HepG2 (cell line): ENCODE measurements at regions not wholly inside any gene's neighbourhood (a gene's known extent, or its start where the extent isn't known, plus 50 kb on each side); places are given as distances from the start of the nearest gene placed in this dataset.

Experiments used
- ATAC-seq: fragments of 200-7000 bp; cut with Tn5 transposase; 3 replicates; pipeline ENCODE4 v1.9.1; 2020; ENCODE audit warnings: mild to moderate bottlenecking, moderate library complexity
- BruUV-seq: library from RNA; stranded (reverse); fragments of 400-500 nt; replicated peaks from 2 replicates; lab custom pipeline; 2021; lab: Mats Ljungman, UMichigan
- CTCF ChIA-PET: fragments of 300-600 bp; formaldehyde crosslinking; extraction: SDS; loops from one replicate; lab custom pipeline; 2021; ENCODE audit warnings: low total read pairs, inconsistent platforms, low intra/inter-chr PET ratio; lab: Yijun Ruan, JAX
- POLR2A ChIA-PET: fragments of 350-600 bp; sonication (Branson Sonifier 250); formaldehyde crosslinking; loops from one replicate; lab custom pipeline; 2020; ENCODE audit warnings: antibody characterized with exemption, inconsistent platforms; lab: Yijun Ruan, JAX
- DNase-seq: peaks from one replicate; pipeline ENCODE4 v3.0.0-alpha.2; 2015; ENCODE audit warnings: low spot score
- FAIRE-seq: peaks from 3 replicates; lab custom pipeline; 2011; peaks lifted over from hg19 to GRCh38; lab: Jason Lieb, UNC
- H2AFZ ChIP-seq: one replicate; pipeline ENCODE4 v1.6.1; 2011; ENCODE audit warnings: low read length, inconsistent platforms
- H3K27ac ChIP-seq: fragments of 300-600 bp; 3 replicates; pipeline ENCODE4 v1.8.0; 2011; ENCODE audit warnings: mixed run types, mild to moderate bottlenecking, mixed read lengths, low read length, inconsistent platforms; ENCODE audit not compliant: insufficient read depth; ENCODE audit errors: extremely low read length
- H3K27me3 ChIP-seq, 2 experiments: fragments of 200-600 bp in 1 of 2; 2 replicates in 1 of 2; 3 replicates in 1 of 2; pipeline versions ENCODE4 v1.6.0 to v1.8.0; 2011; ENCODE audit warnings: low read length in 2 of 2, mild to moderate bottlenecking in 2 of 2, moderate library complexity in 2 of 2, inconsistent platforms in 1 of 2; ENCODE audit not compliant: insufficient read depth in 2 of 2, control insufficient read depth in 1 of 2
- H3K36me3 ChIP-seq, 2 experiments: fragments of 200-600 bp in 1 of 2; replicated peaks in 1 of 2; 2 replicates in 1 of 2; 3 replicates in 1 of 2; pipeline versions ENCODE4 v1.5.1 to v1.8.0; 2011; ENCODE audit warnings: low read length in 2 of 2, inconsistent platforms in 1 of 2; ENCODE audit not compliant: insufficient read depth in 2 of 2, control insufficient read depth in 1 of 2
- H3K4me1 ChIP-seq: 2 replicates; pipeline ENCODE4 v1.5.1; 2012; ENCODE audit warnings: low read length, inconsistent platforms; ENCODE audit not compliant: insufficient read depth
- H3K4me2 ChIP-seq: 2 replicates; pipeline ENCODE4 v1.6.0; 2011; ENCODE audit warnings: low read depth, low read length, inconsistent platforms
- H3K4me3 ChIP-seq, 3 experiments: fragments of 200-600 bp in 1 of 3; sonication (generic), shearing (Covaris generic) in 1 of 3; replicated peaks in 1 of 3; 2 replicates each; pipeline ENCODE4 v1.5.1; 2011 to 2016; ENCODE audit warnings: low read length in 3 of 3, inconsistent platforms in 2 of 3, low read depth in 2 of 3, mild to moderate bottlenecking in 2 of 3, control low read depth in 1 of 3, mixed read lengths in 1 of 3; ENCODE audit not compliant: insufficient read depth in 1 of 3
- H3K79me2 ChIP-seq: one replicate; pipeline ENCODE4 v1.6.1; 2011; ENCODE audit warnings: low read length, inconsistent platforms; ENCODE audit not compliant: insufficient read depth
- H3K9ac ChIP-seq: 2 replicates; pipeline ENCODE4 v1.6.0; 2011; ENCODE audit warnings: mild to moderate bottlenecking, low read depth, low read length, inconsistent platforms; ENCODE audit not compliant: insufficient read depth
- H3K9me3 ChIP-seq: 2 replicates; pipeline ENCODE4 v1.5.1; 2012; ENCODE audit warnings: mild to moderate bottlenecking, low read length
- H4K20me1 ChIP-seq: 2 replicates; pipeline ENCODE4 v1.6.0; 2011; ENCODE audit warnings: inconsistent platforms, mild to moderate bottlenecking, low read length, moderate library complexity; ENCODE audit not compliant: insufficient read depth
- ATF4 ChIP-seq, 2 experiments: fragments of 450-650 bp in 1 of 2; sonication (generic) in 1 of 2; formaldehyde crosslinking; IDR thresholded peaks; 2 replicates each; pipeline versions ENCODE4 v1.5.0 to v1.8.0; 2020 to 2022; ENCODE audit warnings: mild to moderate bottlenecking in 1 of 2, missing genetic modification reagents in 1 of 2
- HNF1A ChIP-seq, 2 experiments: sonication (generic) in 1 of 2; formaldehyde crosslinking in 1 of 2; IDR thresholded peaks; 2 replicates each; pipeline versions ENCODE4 v1.4.0 to v1.6.1; 2016 to 2020; ENCODE audit warnings: borderline replicate concordance in 1 of 2, low read depth in 1 of 2, mild to moderate bottlenecking in 1 of 2, missing genetic modification reagents in 1 of 2
- HOXA9 ChIP-seq: sonication (generic); formaldehyde crosslinking; IDR thresholded peaks from 2 replicates; pipeline ENCODE4 v1.8.1; 2022; ENCODE audit warnings: missing genetic modification reagents, mild to moderate bottlenecking, moderate library complexity, borderline replicate concordance
- KLF16 ChIP-seq, 2 experiments: sonication (generic) in 1 of 2; formaldehyde crosslinking in 1 of 2; IDR thresholded peaks; 2 replicates each; pipeline versions ENCODE4 v1.6.1 to v1.8.0; 2016 to 2023; ENCODE audit warnings: missing genetic modification reagents in 2 of 2, missing compliant biosample characterization in 1 of 2
- LBX2 ChIP-seq: sonication (generic); formaldehyde crosslinking; IDR thresholded peaks from 2 replicates; pipeline ENCODE4 v1.5.0; 2020; ENCODE audit warnings: missing genetic modification reagents, mild to moderate bottlenecking, borderline replicate concordance
- MXD1 ChIP-seq: sonication (generic); formaldehyde crosslinking; IDR thresholded peaks from 2 replicates; pipeline ENCODE4 v1.4.0; 2020; ENCODE audit warnings: mild to moderate bottlenecking, missing genetic modification reagents
- NR0B2 ChIP-seq: sonication (generic); formaldehyde crosslinking; IDR thresholded peaks from 2 replicates; pipeline ENCODE4 v1.4.0; 2020; ENCODE audit warnings: mild to moderate bottlenecking, missing genetic modification reagents
- PTBP1 ChIP-seq: fragments of 200-400 bp; formaldehyde crosslinking; IDR thresholded peaks from 2 replicates; pipeline ENCODE4 v1.6.1; 2018; ENCODE audit warnings: low read length, low read depth; ENCODE audit not compliant: poor library complexity, severe bottlenecking
- RCOR2 ChIP-seq: IDR thresholded peaks from 2 replicates; pipeline ENCODE4 v1.6.1; 2016; ENCODE audit warnings: missing biosample characterization, missing genetic modification reagents
- STAG1 ChIP-seq: sonication (generic); formaldehyde crosslinking; IDR thresholded peaks from 2 replicates; pipeline ENCODE4 v1.4.0; 2020; ENCODE audit warnings: missing genetic modification reagents
- ZNF17 ChIP-seq: sonication (generic); formaldehyde crosslinking; IDR thresholded peaks from 2 replicates; pipeline ENCODE4 v1.5.0; 2020; ENCODE audit warnings: mild to moderate bottlenecking, missing genetic modification reagents
- ZNF496 ChIP-seq: sonication (generic); formaldehyde crosslinking; IDR thresholded peaks from 2 replicates; pipeline ENCODE4 v1.8.1; 2023; ENCODE audit warnings: mild to moderate bottlenecking, moderate library complexity, missing genetic modification reagents; ENCODE audit not compliant: insufficient replicate concordance
- WGBS: methylation state at CpG from one replicate; pipeline ENCODE4 v1.1.6; 2017; ENCODE audit warnings: low lambda C conversion rate; 5-methylcytosine and 5-hydroxymethylcytosine counted together
- in situ Hi-C: cut with HindIII; loops from 2 replicates; pipeline ENCODE4 v1.10.0; 2017; ENCODE audit warnings: low pct_unique_long_range_greater_than_20kb; ENCODE audit not compliant: extremely low pct_ligation_motif_present
- intact Hi-C: fragments of 100-400 bp; cut with micrococcal nuclease; formaldehyde crosslinking; loops from one replicate; pipeline ENCODE4 v1.10.0; 2022; ENCODE audit not compliant: unreplicated experiment

- ATAC-seq (no peak), DNase-seq (no peak), FAIRE-seq (no peak)
- POLR2A ChIA-PET, result no interaction called here
- Histone ChIP-seq H3K79me2 (no peaks in the 10 kb centered on the region), H3K4me2 (no peak overlapping the region), H2AFZ (no peak overlapping the region), H3K4me3 (no peak overlapping the region), H3K27ac (no peak overlapping the region), H3K27me3 (no peaks in the 10 kb centered on the region), H3K9me3 (no peaks in the 10 kb centered on the region), H4K20me1 (no peaks in the 10 kb centered on the region), H3K36me3 (no peaks in the 10 kb centered on the region), H3K9ac (no peak overlapping the region), H3K4me1 (no peaks in the 10 kb centered on the region)
- TF ChIP-seq ZNF496, result no peak
- TF ChIP-seq KLF16 (CRISPR knock-in tag; IDR thresholded peaks at IDR 0.05), result no peak
- no peak for TF ChIP-seq ATF4 (CRISPR knock-in tag; IDR thresholded peaks at IDR 0.05)
- no peak for TF ChIP-seq LBX2 (CRISPR knock-in tag)
- TF ChIP-seq RCOR2 (CRISPR knock-in tag), result no peak
- in situ Hi-C loops, result no loop called here
- WGBS, result no CpG with 5 or more reads among the region's 3 CpGs
- CTCF ChIA-PET, result no interaction called here
- no TSS peak for BruUV-seq
- intact Hi-C loops, result no loop called here
Observed at GRCh38 chr15:72932472-72932871, 119.8 kb upstream of the NEO1 start.

GRCh38 chr15:72927451-72927850 is 124.8 kb upstream of the NEO1 start:
- Histone ChIP-seq H3K36me3 (no peaks in the 10 kb centered on the region), H4K20me1 (no peaks in the 10 kb centered on the region), H3K4me1 (no peaks in the 10 kb centered on the region), H3K27ac (no peak overlapping the region), H3K79me2 (no peaks in the 10 kb centered on the region), H3K27me3 (no peaks in the 10 kb centered on the region), H3K9ac (no peak overlapping the region), H3K9me3 (no peaks in the 10 kb centered on the region), H3K4me3 (no peak overlapping the region), H3K4me2 (no peak overlapping the region), H2AFZ (no peak overlapping the region)
- DNase-seq, result no peak
- WGBS, result 38% methylated on average over 2 of the region's 2 CpGs
- intact Hi-C loops (no loop called here), in situ Hi-C loops (no loop called here)
- no peak for ATAC-seq
- POLR2A ChIA-PET, result no interaction called here
- no peak for FAIRE-seq
- CTCF ChIA-PET, result no interaction called here
- no TSS peak for BruUV-seq
- TF ChIP-seq MXD1 (CRISPR knock-in tag), result no peak
- no peak for TF ChIP-seq HOXA9
- no peak for TF ChIP-seq PTBP1
- no peak for TF ChIP-seq STAG1
- TF ChIP-seq NR0B2 (CRISPR knock-in tag), result no peak
- no peak for TF ChIP-seq HNF1A (IDR thresholded peaks at IDR 0.05; ENCODE audit: low read depth)
- TF ChIP-seq HNF1A (CRISPR knock-in tag; IDR thresholded peaks at IDR 0.05; ENCODE audit: borderline replicate concordance), result no peak
- no peak for TF ChIP-seq ZNF17
